IPS-NIHi11 (cell line): ENCODE measurements at regions not wholly inside any gene's neighbourhood (a gene's known extent, or its start where the extent isn't known, plus 50 kb on each side); places are given as distances from the start of the nearest gene placed in this dataset.

Source experiments
- DNase-seq: peaks from one replicate; pipeline ENCODE4 v3.0.0; 2012; ENCODE audit warnings: mixed read lengths, low spot score

GRCh38 chr13:33467556-33467955 is 182.0 kb upstream of the STARD13 start:
- DNase-seq, result no peak

- DNase-seq, result no peak
Observed at GRCh38 chr13:33471204-33471603, 185.6 kb upstream of the STARD13 start.

GRCh38 chr13:33472446-33472845 is 186.9 kb upstream of the STARD13 start:
- DNase-seq, result no peak

GRCh38 chr13:33479105-33479504 is 193.6 kb upstream of the STARD13 start:
- no peak for DNase-seq

- DNase-seq, result no peak
Observed at GRCh38 chr13:33480561-33480960, 195.0 kb upstream of the STARD13 start.

GRCh38 chr13:33483471-33483870 is 197.9 kb upstream of the STARD13 start:
- no peak for DNase-seq

- DNase-seq, result no peak
Observed at GRCh38 chr13:33485247-33485646, 199.7 kb upstream of the STARD13 start.

GRCh38 chr13:33487575-33488243 is 202.2 kb upstream of the STARD13 start:
- peak; percentile 17 for DNase-seq

GRCh38 chr13:33489563-33489962 is 204.0 kb upstream of the STARD13 start:
- no peak for DNase-seq

GRCh38 chr13:33490461-33491327 is 205.1 kb upstream of the STARD13 start:
- DNase-seq, result peak; percentile 37

GRCh38 chr13:33493672-33494365 is 208.3 kb upstream of the STARD13 start:
- DNase-seq, result no peak

- DNase-seq, result no peak
Observed at GRCh38 chr13:33494596-33495204, 209.1 kb upstream of the STARD13 start.

- DNase-seq, result no peak
Observed at GRCh38 chr13:33496336-33496735, 210.8 kb upstream of the STARD13 start.

- DNase-seq, result no peak
Observed at GRCh38 chr13:33497146-33497845, 211.7 kb upstream of the STARD13 start.

GRCh38 chr13:33508060-33508459 is 222.5 kb upstream of the STARD13 start:
- no peak for DNase-seq

- peak; percentile 14 for DNase-seq
Observed at GRCh38 chr13:33509642-33510229, 224.2 kb upstream of the STARD13 start.

- no peak for DNase-seq
Observed at GRCh38 chr13:33510350-33510970, 224.9 kb upstream of the STARD13 start.

GRCh38 chr13:33512880-33513554 is 227.5 kb upstream of the STARD13 start:
- no peak for DNase-seq

- peak; percentile 23 for DNase-seq
Observed at GRCh38 chr13:33514362-33514761, 228.8 kb upstream of the STARD13 start.

GRCh38 chr13:33515146-33515545 is 229.6 kb upstream of the STARD13 start:
- no peak for DNase-seq
